ENCODE measurements at regions not wholly inside any gene's neighbourhood (a gene's known extent, or its start where the extent isn't known, plus 50 kb on each side); places are given as distances from the start of the nearest gene placed in this dataset.

- TF ChIP-seq EP300 (IDR thresholded peaks at IDR 0.05), result no peak
- TF ChIP-seq, protein P1, sequence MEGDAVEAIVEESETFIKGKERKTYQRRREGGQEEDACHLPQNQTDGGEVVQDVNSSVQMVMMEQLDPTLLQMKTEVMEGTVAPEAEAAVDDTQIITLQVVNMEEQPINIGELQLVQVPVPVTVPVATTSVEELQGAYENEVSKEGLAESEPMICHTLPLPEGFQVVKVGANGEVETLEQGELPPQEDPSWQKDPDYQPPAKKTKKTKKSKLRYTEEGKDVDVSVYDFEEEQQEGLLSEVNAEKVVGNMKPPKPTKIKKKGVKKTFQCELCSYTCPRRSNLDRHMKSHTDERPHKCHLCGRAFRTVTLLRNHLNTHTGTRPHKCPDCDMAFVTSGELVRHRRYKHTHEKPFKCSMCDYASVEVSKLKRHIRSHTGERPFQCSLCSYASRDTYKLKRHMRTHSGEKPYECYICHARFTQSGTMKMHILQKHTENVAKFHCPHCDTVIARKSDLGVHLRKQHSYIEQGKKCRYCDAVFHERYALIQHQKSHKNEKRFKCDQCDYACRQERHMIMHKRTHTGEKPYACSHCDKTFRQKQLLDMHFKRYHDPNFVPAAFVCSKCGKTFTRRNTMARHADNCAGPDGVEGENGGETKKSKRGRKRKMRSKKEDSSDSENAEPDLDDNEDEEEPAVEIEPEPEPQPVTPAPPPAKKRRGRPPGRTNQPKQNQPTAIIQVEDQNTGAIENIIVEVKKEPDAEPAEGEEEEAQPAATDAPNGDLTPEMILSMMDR (IDR thresholded peaks at IDR 0.05), result no peak
- TF ChIP-seq POLR2AphosphoS5 (IDR thresholded peaks at IDR 0.05), result no peak
Measured at GRCh38 chr4:11074581-11075241, 354.0 kb downstream of the HS3ST1 start.

Measured in gastroesophageal sphincter (tissue), 3 donors.